GF-D8 (cell line): ENCODE measurements at regions not wholly inside any gene's neighbourhood (a gene's known extent, or its start where the extent isn't known, plus 50 kb on each side); places are given as distances from the start of the nearest gene placed in this dataset.

Experiments
- DNase-seq: peaks from one replicate; lab custom pipeline; 2025; lab: John Stamatoyannopoulos, UW

- no peak for DNase-seq
Measured at GRCh38 chr3:30206051-30206450, 400.4 kb upstream of the TGFBR2 start.

DNA sequence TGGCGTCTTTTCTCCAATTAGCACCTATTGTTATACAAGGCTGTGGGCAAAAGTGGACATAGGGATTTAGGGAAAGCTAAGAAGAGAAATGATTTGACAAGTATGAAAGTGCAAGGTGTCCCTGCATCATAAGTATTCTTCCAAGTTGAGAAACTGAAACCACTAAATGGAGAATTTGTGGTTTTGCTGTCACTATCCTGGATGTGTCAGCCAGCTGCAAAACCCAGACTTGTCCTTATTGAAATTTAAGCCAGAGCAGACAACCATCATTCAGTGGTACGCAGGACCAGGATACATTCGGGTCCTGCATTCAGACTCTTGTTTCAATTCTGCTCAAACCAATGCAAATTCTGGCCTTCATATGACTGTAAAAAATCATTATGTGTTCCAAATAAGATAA is 384.8 kb upstream of the TGFBR2 start:
- DNase-seq, result no peak

- DNase-seq, result no peak
Measured at GRCh38 chr3:30222441-30222840, 384.0 kb upstream of the TGFBR2 start.

- DNase-seq, result no peak
Measured at GRCh38 chr3:30225021-30225420, 381.4 kb upstream of the TGFBR2 start.

- DNase-seq, result no peak
Measured at GRCh38 chr3:30226601-30227151, 379.7 kb upstream of the TGFBR2 start.

DNA sequence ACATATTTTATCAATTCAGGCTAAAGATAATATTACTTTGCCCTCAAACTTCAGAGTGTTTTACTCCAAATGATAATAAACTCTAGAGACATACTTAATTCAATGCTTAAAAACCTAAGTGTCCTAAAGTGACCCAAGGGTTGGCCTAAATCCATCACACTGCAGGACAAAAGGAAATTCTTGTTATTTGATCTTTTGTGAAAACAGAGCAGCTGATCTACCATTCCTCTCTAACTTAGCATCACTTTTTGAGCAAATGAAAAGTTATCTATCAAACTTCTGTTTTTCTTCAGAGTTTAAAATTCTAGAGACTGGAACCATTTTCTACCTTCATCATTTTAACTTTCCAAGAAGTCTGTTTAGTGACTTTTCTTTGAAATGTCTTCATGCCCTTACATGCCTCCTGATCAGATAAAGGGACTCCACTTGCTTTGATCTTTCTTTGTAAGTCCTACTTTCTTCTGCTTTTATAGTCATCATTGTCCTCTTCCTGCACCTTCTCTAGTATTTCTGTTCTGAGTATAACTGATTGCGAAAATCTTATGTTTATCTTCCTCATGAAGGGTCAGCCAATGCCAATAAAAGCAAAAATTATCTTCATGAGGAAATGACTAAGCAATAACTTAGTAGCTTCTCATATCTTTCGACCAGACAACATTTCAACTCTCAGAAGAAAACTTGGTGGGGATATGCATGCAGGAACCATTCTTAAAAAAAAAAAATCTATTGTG is 378.7 kb upstream of the TGFBR2 start:
- peak; percentile 69 for DNase-seq

DNA sequence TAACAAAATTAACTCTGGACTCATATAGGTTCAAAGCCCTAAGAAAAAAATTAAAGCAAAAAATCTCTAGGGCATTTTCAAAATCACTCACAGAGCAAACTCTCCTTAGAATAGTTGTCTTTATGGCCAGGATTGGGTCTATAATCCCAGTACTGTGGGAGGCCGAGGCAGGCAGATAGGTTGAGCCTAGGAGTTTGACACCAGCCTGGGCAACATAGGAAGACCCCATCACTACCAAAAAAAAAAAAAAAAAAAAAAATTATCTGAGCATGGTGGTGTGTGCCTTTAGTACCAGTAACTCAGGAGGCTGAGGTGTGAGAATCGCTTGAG is 378.1 kb upstream of the TGFBR2 start:
- no peak for DNase-seq

- no peak for DNase-seq
Measured at GRCh38 chr3:30231277-30232141, 374.9 kb upstream of the TGFBR2 start.

- no peak for DNase-seq
Measured at GRCh38 chr3:30232142-30232541, 374.3 kb upstream of the TGFBR2 start.

DNA sequence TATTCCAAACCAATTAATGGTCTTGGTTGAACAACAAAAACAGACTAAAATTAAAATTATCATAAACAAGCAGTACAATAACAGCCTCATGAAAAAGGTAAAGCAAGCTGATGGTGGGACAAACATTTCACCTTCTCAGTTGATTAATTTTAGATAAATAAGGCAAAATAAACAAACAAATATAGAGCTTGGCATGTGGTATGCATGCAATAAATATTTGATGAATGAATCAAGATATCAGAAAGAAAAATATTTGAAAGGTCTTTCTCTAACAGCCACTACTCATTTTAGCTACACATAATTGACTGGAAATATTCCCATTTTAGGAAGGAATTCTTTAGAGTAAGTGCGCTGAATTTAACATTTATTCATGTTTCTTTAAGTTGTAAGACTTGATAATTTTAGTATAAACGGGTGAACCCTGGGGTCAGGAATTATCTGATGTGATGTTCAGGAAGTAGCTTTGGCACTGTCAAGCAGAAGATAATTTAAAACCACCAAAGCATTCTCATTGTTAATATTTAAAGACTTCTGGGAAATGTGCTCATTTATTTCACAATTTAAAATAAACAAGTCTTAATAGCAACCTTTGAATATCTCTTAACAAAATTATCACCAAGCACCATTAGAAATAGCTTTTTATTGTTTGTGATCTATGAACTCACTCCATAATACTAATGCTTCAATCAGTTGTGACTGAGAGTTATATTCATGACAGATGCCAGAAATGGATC is 372.3 kb upstream of the TGFBR2 start:
- no peak for DNase-seq

DNA sequence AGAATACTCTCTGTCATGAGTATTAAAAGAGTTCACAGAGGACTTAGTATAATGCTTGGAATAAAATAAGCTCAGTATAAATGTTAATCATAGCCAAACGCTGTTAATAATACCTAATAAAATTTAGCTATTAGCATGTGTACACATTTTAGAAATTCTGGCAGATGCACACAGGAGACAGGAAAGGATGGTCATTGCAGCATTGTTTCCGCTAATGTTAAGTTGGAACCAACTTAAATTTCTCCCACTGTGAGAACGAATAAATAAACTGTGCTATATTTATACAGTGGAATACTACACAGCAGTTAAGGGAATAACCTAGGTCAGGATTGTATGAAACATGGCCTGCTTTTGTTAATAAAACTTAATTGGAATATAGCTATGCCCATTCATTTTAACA is 370.4 kb upstream of the TGFBR2 start:
- DNase-seq, result no peak

GRCh38 chr3:30241721-30242120 is 364.7 kb upstream of the TGFBR2 start:
- DNase-seq, result no peak

DNA sequence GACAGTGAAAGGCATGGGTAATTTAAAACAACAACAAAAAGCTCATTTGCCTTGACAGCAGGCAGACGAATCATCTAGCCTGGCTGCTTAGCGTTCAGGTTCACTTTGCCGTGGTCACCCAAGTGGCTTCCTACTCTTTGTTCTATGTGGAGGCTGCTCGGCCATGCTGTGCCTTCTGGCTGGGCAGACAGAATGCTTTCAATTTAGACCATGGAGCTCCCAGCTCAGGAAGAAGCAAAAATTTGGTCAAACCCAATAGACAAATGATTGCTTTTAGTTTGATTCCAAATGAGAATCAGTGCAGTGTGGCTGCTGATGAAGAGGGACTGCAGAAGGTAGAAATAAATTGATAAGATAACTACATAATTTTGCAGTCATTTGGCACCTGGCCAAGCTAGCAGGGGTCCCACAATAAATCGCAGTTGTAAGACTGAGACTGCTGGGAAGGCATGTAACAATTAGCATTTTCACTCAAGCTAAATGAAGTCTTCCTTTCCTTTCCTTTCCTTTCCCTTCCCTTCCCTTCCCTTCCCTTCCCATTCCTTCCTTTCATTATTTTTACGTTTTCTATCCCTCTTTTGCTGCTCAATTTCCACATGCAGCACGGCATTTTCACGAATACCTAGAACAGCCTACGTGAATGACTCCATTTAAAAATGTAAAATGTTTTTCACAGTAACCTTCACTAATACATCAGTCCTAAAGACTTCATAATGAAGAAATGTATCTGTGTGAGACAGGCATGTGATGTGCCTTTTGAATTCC is 360.4 kb upstream of the TGFBR2 start:
- no peak for DNase-seq

DNA sequence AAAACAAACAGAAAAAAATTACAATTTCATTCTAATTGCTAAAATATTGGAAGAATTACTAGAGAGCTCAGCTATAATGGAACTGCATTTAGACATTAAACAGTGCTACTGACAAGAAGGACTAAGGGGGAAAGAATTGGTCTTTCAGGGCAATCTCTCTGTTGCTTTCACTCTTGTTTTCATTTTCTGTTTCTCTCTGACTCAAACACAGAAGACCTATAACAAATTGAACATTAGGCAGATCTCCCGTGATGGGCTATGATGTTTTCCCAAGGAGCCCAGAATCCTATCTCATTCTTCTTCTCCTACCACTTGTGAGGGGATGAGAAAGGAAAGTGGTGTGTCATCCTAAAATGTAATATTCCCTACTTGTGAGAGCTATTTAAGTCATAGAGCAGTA is 358.0 kb upstream of the TGFBR2 start:
- DNase-seq, result no peak

- no peak for DNase-seq
Measured at GRCh38 chr3:30252474-30252873, 353.9 kb upstream of the TGFBR2 start.

GRCh38 chr3:30253832-30254231 is 352.6 kb upstream of the TGFBR2 start:
- no peak for DNase-seq

DNA sequence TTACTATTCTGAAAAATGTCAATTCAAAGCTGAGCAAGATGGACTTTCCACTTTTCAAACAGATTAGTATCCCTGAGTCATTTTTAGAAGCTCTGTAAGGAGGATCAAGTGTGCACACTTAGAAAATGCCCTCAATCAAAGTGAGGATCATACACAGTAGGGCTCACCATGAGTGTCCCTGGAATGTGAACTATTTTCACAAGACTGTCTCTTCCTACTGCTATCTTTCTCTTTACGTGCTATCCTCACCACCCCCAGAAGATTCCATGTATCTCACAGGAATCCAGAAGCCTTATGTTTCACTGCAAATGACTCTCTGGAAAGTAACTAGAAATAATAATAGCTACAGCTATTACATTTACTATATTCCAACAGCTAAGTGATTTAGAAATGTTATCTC is 349.9 kb upstream of the TGFBR2 start:
- DNase-seq, result no peak

DNA sequence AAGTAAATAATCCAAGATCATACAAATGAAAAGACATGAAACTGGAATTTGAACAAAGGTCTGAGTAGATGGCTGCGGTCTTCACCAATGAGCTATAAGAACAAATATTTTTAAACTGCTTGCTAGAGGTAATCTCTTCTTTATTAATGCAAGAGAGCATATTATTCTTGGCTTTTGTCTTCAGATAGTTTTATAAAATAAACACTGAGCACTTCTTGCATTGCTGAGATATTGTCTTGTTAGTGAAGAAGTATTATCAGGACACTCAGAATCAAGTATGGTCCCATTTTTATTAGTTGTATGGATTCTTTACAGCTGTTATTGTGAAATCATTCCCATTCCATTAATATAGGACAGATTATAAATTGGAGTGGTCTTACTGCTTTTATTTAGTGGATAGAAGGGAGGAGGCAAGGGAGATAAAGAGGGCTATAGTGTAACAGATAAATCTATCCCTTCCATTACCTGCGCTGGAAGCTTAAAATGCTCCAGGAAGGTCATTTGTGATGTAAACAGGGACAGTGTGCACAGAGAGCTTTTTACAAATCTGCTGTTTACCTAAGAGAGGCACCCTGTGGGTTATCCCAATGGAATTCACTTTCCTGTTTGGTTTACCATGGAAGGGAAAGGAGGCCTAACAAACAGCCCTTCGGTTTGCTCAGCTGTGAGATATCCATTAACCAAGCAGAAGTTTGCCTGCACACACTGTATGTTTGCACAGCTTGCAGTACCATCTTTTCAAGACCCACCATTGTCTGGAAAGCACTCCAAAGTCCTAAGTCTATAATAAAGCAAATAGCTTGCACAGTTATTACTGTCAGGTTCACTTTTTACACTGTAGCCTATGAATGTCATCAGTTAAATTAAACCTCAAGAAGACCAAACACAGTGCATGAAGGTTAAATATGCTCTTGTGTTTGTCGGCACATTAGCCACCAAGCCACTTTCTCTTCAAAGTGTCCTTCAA is 347.7 kb upstream of the TGFBR2 start:
- DNase-seq, result no peak

DNA sequence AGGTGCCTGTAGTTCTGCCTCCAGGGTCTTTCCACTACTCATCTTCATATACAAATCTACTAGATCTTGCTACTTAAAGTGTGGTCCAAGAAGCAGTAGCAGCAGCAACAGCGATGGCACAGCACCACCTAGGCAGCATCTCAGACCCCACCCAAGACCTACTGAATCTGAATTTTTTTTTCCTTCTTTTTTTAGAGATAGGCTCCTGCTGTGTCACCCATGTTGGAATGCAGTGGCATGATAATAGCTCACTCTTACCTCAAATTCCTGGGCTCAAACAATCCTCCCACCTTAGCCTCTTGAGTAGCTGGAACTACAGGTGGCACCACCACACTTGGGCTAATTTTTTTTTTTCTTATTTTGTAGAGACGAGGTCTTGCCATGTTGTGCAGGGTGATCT is 346.7 kb upstream of the TGFBR2 start:
- no peak for DNase-seq

DNA sequence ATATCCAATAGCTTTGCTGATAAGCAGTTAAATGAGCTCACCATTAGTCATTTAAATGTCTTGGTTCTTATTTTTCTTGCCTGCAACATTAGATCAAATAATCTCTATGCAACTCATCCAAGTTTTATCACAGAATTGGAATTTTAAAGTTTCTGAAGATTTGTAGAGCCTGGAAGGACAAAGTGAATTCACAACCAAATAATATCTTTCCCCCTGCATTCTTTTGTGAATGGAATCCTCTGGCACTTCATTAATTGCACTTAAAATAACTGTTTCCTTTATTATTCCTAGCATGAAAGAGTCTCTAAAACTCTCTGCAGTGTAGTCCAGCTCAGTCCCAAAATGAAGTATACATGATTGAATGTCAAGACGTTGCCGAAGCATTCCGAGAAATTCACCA is 345.6 kb upstream of the TGFBR2 start:
- DNase-seq, result no peak
